Breast epithelium (tissue), 4 donors: ENCODE measurements at regions not wholly inside any gene's neighbourhood (a gene's known extent, or its start where the extent isn't known, plus 50 kb on each side); places are given as distances from the start of the nearest gene placed in this dataset.

Experiments used
- DNase-seq, 2 donors: peaks; one replicate each; pipeline ENCODE4 v3.0.0-alpha.2; 2019; ENCODE audit warnings: low spot score in 2 of 2
- H3K27ac ChIP-seq, 2 donors: fragments of 200-600 bp; sonication (generic) in 1 of 2; one replicate each; pipeline ENCODE4 v1.5.1; 2016 to 2019; ENCODE audit warnings: mild to moderate bottlenecking in 1 of 2
- H3K27me3 ChIP-seq, 2 donors: fragments of 200-600 bp; sonication (generic) in 1 of 2; one replicate each; pipeline versions ENCODE4 v1.5.1 to v1.6.0; 2017 to 2019; ENCODE audit warnings: control low read depth in 1 of 2, mild to moderate bottlenecking in 1 of 2
- H3K36me3 ChIP-seq: fragments of 200-600 bp; one replicate; pipeline ENCODE4 v1.5.1; 2019
- H3K4me1 ChIP-seq, 2 donors: fragments of 200-600 bp; sonication (generic); one replicate each; pipeline ENCODE4 v1.5.1; 2016 to 2019; ENCODE audit warnings: control low read depth in 1 of 2
- H3K4me3 ChIP-seq, 3 donors: fragments of 200-600 bp; sonication (generic); 1 replicate in 2 of 3; 2 replicates in 1 of 3; pipeline ENCODE4 v1.5.1; 2016 to 2019; ENCODE audit warnings: mild to moderate bottlenecking in 3 of 3, moderate library complexity in 2 of 3
- H3K9me3 ChIP-seq, 2 donors: fragments of 200-600 bp; sonication (generic) in 1 of 2; one replicate each; pipeline ENCODE4 v1.5.1; 2016 to 2019; ENCODE audit warnings: control low read depth in 1 of 2
- CTCF ChIP-seq, 3 donors: fragments of 450-650 bp; IDR thresholded peaks; one replicate each; pipeline ENCODE4 v1.5.1; 2016 to 2017; ENCODE audit warnings: antibody characterized with exemption in 3 of 3, mild to moderate bottlenecking in 3 of 3, moderate library complexity in 3 of 3
- POLR2A ChIP-seq: fragments of 450-650 bp; IDR thresholded peaks from one replicate; pipeline ENCODE4 v1.6.1; 2016; ENCODE audit warnings: antibody characterized with exemption, mild to moderate bottlenecking, moderate library complexity
- POLR2AphosphoS5 ChIP-seq, 3 donors: sonication (generic); formaldehyde crosslinking; IDR thresholded peaks; one replicate each; pipeline ENCODE4 v1.6.1; 2017; ENCODE audit warnings: antibody characterized with exemption in 3 of 3
- intact Hi-C: fragments of 100-400 bp; cut with DNase I; formaldehyde crosslinking; loops from one replicate; pipeline ENCODE4 v1.15.1; 2023; ENCODE audit warnings: low total_unique reads

- H3K9me3 ChIP-seq: no peaks in the 10 kb centered on the region
Observed at GRCh38 chr12:91975891-91976290, 169.8 kb downstream of the BTG1 start.

GRCh38 chr12:91974541-91975085 is 171.0 kb downstream of the BTG1 start:
- Histone ChIP-seq H3K36me3 (no peaks in the 10 kb centered on the region), H3K4me3 (no peak overlapping the region), H3K9me3 (no peaks in the 10 kb centered on the region), H3K4me1 (no peaks in the 10 kb centered on the region), H3K27ac (no peak overlapping the region), H3K27me3 (no peaks in the 10 kb centered on the region)
- DNase-seq: no peak
- intact Hi-C loops: no loop called here
- TF ChIP-seq CTCF (IDR thresholded peaks at IDR 0.05): no peak
- TF ChIP-seq POLR2A: no peak
- TF ChIP-seq POLR2AphosphoS5 (IDR thresholded peaks at IDR 0.05): no peak

More at GRCh38 chr12:91975891-91976290, 169.8 kb downstream of the BTG1 start:
- no peak for TF ChIP-seq CTCF (IDR thresholded peaks at IDR 0.05)
- no peak for TF ChIP-seq POLR2A
- TF ChIP-seq POLR2AphosphoS5 (IDR thresholded peaks at IDR 0.05): no peak
- Histone ChIP-seq H3K27me3 (no peaks in the 10 kb centered on the region), H3K36me3 (no peaks in the 10 kb centered on the region), H3K4me1 (no peaks in the 10 kb centered on the region), H3K27ac (no peak overlapping the region), H3K4me3 (no peak overlapping the region)
- intact Hi-C loops: no loop called here
- DNase-seq: no peak

- DNase-seq: no peak
- H3K27ac ChIP-seq: no peak overlapping the region
- H3K9me3 ChIP-seq: no peaks in the 10 kb centered on the region
- H3K27me3 ChIP-seq: no peaks in the 10 kb centered on the region
- intact Hi-C loops: no loop called here
- H3K36me3 ChIP-seq: no peaks in the 10 kb centered on the region
- TF ChIP-seq POLR2AphosphoS5 (IDR thresholded peaks at IDR 0.05) (no peak), CTCF (IDR thresholded peaks at IDR 0.05) (no peak), POLR2A (no peak)
- no peak overlapping the region for H3K4me3 ChIP-seq
- no peaks in the 10 kb centered on the region for H3K4me1 ChIP-seq
Observed at GRCh38 chr12:91973813-91974212, 171.8 kb downstream of the BTG1 start.

GRCh38 chr12:91972896-91973295 is 172.8 kb downstream of the BTG1 start:
- H3K9me3 ChIP-seq: no peaks in the 10 kb centered on the region
- no peaks in the 10 kb centered on the region for H3K27me3 ChIP-seq
- intact Hi-C loops: no loop called here
- H3K4me3 ChIP-seq: no peak overlapping the region
- no peaks in the 10 kb centered on the region for H3K36me3 ChIP-seq
- H3K4me1 ChIP-seq: no peaks in the 10 kb centered on the region
- no peak overlapping the region for H3K27ac ChIP-seq
- no peak for DNase-seq
- TF ChIP-seq POLR2AphosphoS5 (IDR thresholded peaks at IDR 0.05): no peak
- no peak for TF ChIP-seq CTCF (IDR thresholded peaks at IDR 0.05)
- TF ChIP-seq POLR2A: no peak

GRCh38 chr12:91968777-91969171 is 176.9 kb downstream of the BTG1 start:
- intact Hi-C loops: no loop called here

More at GRCh38 chr12:91968777-91969171, 176.9 kb downstream of the BTG1 start:
- no peaks in the 10 kb centered on the region for H3K4me1 ChIP-seq
- no peaks in the 10 kb centered on the region for H3K27me3 ChIP-seq
- H3K36me3 ChIP-seq: no peaks in the 10 kb centered on the region
- TF ChIP-seq POLR2A (no peak), POLR2AphosphoS5 (IDR thresholded peaks at IDR 0.05) (no peak), CTCF (IDR thresholded peaks at IDR 0.05) (no peak)
- H3K27ac ChIP-seq: no peak overlapping the region
- no peak overlapping the region for H3K4me3 ChIP-seq
- no peak for DNase-seq
- no peaks in the 10 kb centered on the region for H3K9me3 ChIP-seq
